Caco-2 (cell line): ENCODE measurements at regions not wholly inside any gene's neighbourhood (a gene's known extent, or its start where the extent isn't known, plus 50 kb on each side); places are given as distances from the start of the nearest gene placed in this dataset.
"Not testable (repeated sequence)": the region's sequence is repeated elsewhere in the genome, so short reads cannot be mapped to it uniquely, and the experiment has no call there.

Source experiments
- BruUV-seq: library from RNA; stranded (reverse); fragments of 400-500 nt; replicated peaks from 2 replicates; lab custom pipeline; 2021; lab: Mats Ljungman, UMichigan
- CTCF ChIA-PET: fragments of 300-600 bp; sonication (Branson Sonifier 250); formaldehyde crosslinking; loops from one replicate; lab custom pipeline; 2022; ENCODE audit warnings: antibody characterized with exemption; lab: Charles Lee
- POLR2A ChIA-PET: fragments of 300-600 bp; sonication (Branson Sonifier 250); formaldehyde crosslinking; loops from one replicate; lab custom pipeline; 2022; ENCODE audit warnings: antibody characterized with exemption; lab: Charles Lee
- DNase-seq, 2 experiments: peaks; one replicate each; pipeline versions ENCODE4 v3.0.0 to v3.0.0-alpha.2; 2020 to 2022
- H3K27me3 ChIP-seq: replicated peaks from 2 replicates; pipeline ENCODE4 v1.6.0; 2011; ENCODE audit warnings: low read length; ENCODE audit not compliant: control insufficient read depth, insufficient read depth
- H3K36me3 ChIP-seq: 2 replicates; pipeline ENCODE4 v1.5.1; 2011; ENCODE audit warnings: low read length; ENCODE audit not compliant: control insufficient read depth, insufficient read depth
- H3K4me1 ChIP-seq: fragments of 250-450 bp; sonication (Bioruptor Pico); 2 replicates; pipeline ENCODE4 v1.5.1; 2020; ENCODE audit warnings: mild to moderate bottlenecking
- H3K4me3 ChIP-seq: 2 replicates; pipeline ENCODE4 v1.5.1; 2011; ENCODE audit warnings: low read depth, mild to moderate bottlenecking, control low read depth, low read length
- H3K9me3 ChIP-seq: fragments of 250-450 bp; sonication (Bioruptor Pico); 2 replicates; pipeline ENCODE4 v1.5.1; 2020; ENCODE audit warnings: mild to moderate bottlenecking, moderate library complexity
- H3K27ac Mint-ChIP-seq: one replicate; pipeline ENCODE4 v1.8.0; 2022; ENCODE audit warnings: mixed read lengths; ENCODE audit not compliant: unreplicated experiment
- H3K27me3 Mint-ChIP-seq: one replicate; pipeline ENCODE4 v1.8.0; 2022; ENCODE audit warnings: mixed read lengths; ENCODE audit not compliant: insufficient read depth, unreplicated experiment
- H3K36me3 Mint-ChIP-seq: one replicate; pipeline ENCODE4 v1.8.0; 2022; ENCODE audit warnings: mild to moderate bottlenecking, mixed read lengths; ENCODE audit not compliant: insufficient read depth, unreplicated experiment
- H3K4me1 Mint-ChIP-seq: one replicate; pipeline ENCODE4 v1.8.0; 2022; ENCODE audit warnings: low read depth, mixed read lengths; ENCODE audit not compliant: unreplicated experiment
- H3K4me3 Mint-ChIP-seq: one replicate; pipeline ENCODE4 v1.8.0; 2022; ENCODE audit warnings: mild to moderate bottlenecking, moderate library complexity, mixed read lengths; ENCODE audit not compliant: unreplicated experiment
- H3K9me3 Mint-ChIP-seq: one replicate; pipeline ENCODE4 v1.8.0; 2022; ENCODE audit warnings: mixed read lengths; ENCODE audit not compliant: unreplicated experiment
- intact Hi-C: fragments of 100-400 bp; cut with micrococcal nuclease; formaldehyde crosslinking; loops from one replicate; pipeline ENCODE4 v1.10.0; 2022; ENCODE audit not compliant: unreplicated experiment
- TF ChIP-seq, protein P1 (sequence below), 2 experiments: fragments of 200-600 bp in 1 of 2; IDR thresholded peaks; 1 replicate in 1 of 2; 2 replicates in 1 of 2; pipeline versions ENCODE4 v1.5.1 to v1.8.0; 2011 to 2022; ENCODE audit warnings: antibody characterized with exemption in 1 of 2, control low read depth in 1 of 2, inconsistent platforms in 1 of 2, low read depth in 1 of 2, low read length in 1 of 2, mild to moderate bottlenecking in 1 of 2, moderate library complexity in 1 of 2; ENCODE audit not compliant: insufficient read depth in 1 of 2, severe bottlenecking in 1 of 2, unreplicated experiment in 1 of 2

DNA sequence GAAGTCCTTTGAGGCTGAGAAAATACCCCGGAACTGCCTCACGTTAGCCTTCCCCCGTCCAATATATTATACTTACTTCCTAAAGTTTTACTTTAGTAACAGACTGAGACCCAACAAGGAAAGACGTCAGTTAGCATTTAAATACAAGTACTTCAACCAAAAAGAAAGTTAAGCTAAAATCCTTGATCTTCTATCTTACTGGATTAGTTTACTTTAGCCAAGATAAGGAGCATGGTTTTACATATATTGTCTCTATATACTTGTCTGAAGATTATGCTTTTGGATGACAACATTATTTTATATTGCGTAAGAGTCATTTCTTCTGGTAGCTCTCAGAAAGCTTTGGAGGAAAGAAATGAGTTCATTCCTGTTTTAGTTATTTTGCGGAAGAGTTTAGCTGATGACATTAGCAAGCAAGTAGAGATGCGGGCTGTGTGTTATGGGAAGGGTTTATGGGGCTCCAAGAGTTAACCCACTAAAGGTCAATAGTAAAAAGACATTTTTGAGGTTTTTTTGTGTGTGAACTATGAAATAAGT lies 532.9 kb downstream of the ZNF516 start:
- BruUV-seq: no TSS peak
- DNase-seq: no peak
- Mint-ChIP-seq H3K36me3 (no peaks in the 10 kb centered on the region), H3K27me3 (peaks cover 2% of the 10 kb centered on the region), H3K4me1 (no peaks in the 10 kb centered on the region), H3K4me3 (no peak overlapping the region), H3K9me3 (no peaks in the 10 kb centered on the region), H3K27ac (no peak overlapping the region)
- no peak overlapping the region for H3K4me3 ChIP-seq
- no peaks in the 10 kb centered on the region for H3K9me3 ChIP-seq
- TF ChIP-seq, protein P1, sequence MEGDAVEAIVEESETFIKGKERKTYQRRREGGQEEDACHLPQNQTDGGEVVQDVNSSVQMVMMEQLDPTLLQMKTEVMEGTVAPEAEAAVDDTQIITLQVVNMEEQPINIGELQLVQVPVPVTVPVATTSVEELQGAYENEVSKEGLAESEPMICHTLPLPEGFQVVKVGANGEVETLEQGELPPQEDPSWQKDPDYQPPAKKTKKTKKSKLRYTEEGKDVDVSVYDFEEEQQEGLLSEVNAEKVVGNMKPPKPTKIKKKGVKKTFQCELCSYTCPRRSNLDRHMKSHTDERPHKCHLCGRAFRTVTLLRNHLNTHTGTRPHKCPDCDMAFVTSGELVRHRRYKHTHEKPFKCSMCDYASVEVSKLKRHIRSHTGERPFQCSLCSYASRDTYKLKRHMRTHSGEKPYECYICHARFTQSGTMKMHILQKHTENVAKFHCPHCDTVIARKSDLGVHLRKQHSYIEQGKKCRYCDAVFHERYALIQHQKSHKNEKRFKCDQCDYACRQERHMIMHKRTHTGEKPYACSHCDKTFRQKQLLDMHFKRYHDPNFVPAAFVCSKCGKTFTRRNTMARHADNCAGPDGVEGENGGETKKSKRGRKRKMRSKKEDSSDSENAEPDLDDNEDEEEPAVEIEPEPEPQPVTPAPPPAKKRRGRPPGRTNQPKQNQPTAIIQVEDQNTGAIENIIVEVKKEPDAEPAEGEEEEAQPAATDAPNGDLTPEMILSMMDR (IDR thresholded peaks at IDR 0.05; ENCODE audit: insufficient read depth in 1 of 2, low read depth in 1 of 2, low read length in 1 of 2, severe bottlenecking in 1 of 2, unreplicated experiment in 1 of 2): no peak
- POLR2A ChIA-PET: no interaction called here
- intact Hi-C loops: no loop called here
- H3K36me3 ChIP-seq: no peaks in the 10 kb centered on the region
- H3K4me1 ChIP-seq: no peaks in the 10 kb centered on the region
- CTCF ChIA-PET: no interaction called here
- H3K27me3 ChIP-seq: no peaks in the 10 kb centered on the region

GRCh38 chr18:75960356-75960755 lies 532.9 kb upstream of the SMIM21 start:
- H3K4me1 ChIP-seq, H3K4me3 Mint-ChIP-seq, H3K36me3 ChIP-seq, H3K27ac Mint-ChIP-seq, intact Hi-C loops, POLR2A ChIA-PET, H3K4me1 Mint-ChIP-seq, H3K36me3 Mint-ChIP-seq, H3K4me3 ChIP-seq, H3K27me3 Mint-ChIP-seq, H3K27me3 ChIP-seq, BruUV-seq, H3K9me3 ChIP-seq, H3K9me3 Mint-ChIP-seq, DNase-seq, CTCF ChIA-PET: not testable (repeated sequence)

- H3K4me1 ChIP-seq: no peaks in the 10 kb centered on the region
- Mint-ChIP-seq H3K9me3 (no peaks in the 10 kb centered on the region), H3K4me1 (no peaks in the 10 kb centered on the region), H3K27ac (no peak overlapping the region), H3K36me3 (no peaks in the 10 kb centered on the region), H3K27me3 (no peaks in the 10 kb centered on the region), H3K4me3 (no peak overlapping the region)
- no peaks in the 10 kb centered on the region for H3K27me3 ChIP-seq
- H3K4me3 ChIP-seq: no peak overlapping the region
- no peaks in the 10 kb centered on the region for H3K9me3 ChIP-seq
- CTCF ChIA-PET: no interaction called here
- no peaks in the 10 kb centered on the region for H3K36me3 ChIP-seq
- no peak for DNase-seq
- intact Hi-C loops: no loop called here
- TF ChIP-seq, protein P1 (IDR thresholded peaks at IDR 0.05; ENCODE audit: insufficient read depth in 1 of 2, low read depth in 1 of 2, low read length in 1 of 2, severe bottlenecking in 1 of 2, unreplicated experiment in 1 of 2): no peak
- no TSS peak for BruUV-seq
- POLR2A ChIA-PET: no interaction called here
Measured at GRCh38 chr18:75959150-75959549, 531.6 kb upstream of the SMIM21 start.

- no peaks in the 10 kb centered on the region for H3K27me3 ChIP-seq
- intact Hi-C loops: no loop called here
- no peak overlapping the region for H3K4me3 Mint-ChIP-seq
- no peaks in the 10 kb centered on the region for H3K36me3 Mint-ChIP-seq
- TF ChIP-seq, protein P1 (IDR thresholded peaks at IDR 0.05; ENCODE audit: insufficient read depth in 1 of 2, low read depth in 1 of 2, low read length in 1 of 2, severe bottlenecking in 1 of 2, unreplicated experiment in 1 of 2): no peak
- H3K27ac Mint-ChIP-seq: no peak overlapping the region
- no peak overlapping the region for H3K4me3 ChIP-seq
- no peaks in the 10 kb centered on the region for H3K4me1 ChIP-seq
- no peaks in the 10 kb centered on the region for H3K4me1 Mint-ChIP-seq
- H3K9me3 Mint-ChIP-seq: no peaks in the 10 kb centered on the region
- no peaks in the 10 kb centered on the region for H3K27me3 Mint-ChIP-seq
- no peak for DNase-seq
- H3K9me3 ChIP-seq: no peaks in the 10 kb centered on the region
- ChIA-PET CTCF (no interaction called here), POLR2A (no interaction called here)
- no TSS peak for BruUV-seq
- no peaks in the 10 kb centered on the region for H3K36me3 ChIP-seq
Measured at GRCh38 chr18:75958683-75959082, 531.2 kb upstream of the SMIM21 start.
